ENCODE measurements at regions not wholly inside any gene's neighbourhood (a gene's known extent, or its start where the extent isn't known, plus 50 kb on each side); places are given as distances from the start of the nearest gene placed in this dataset.

- Histone ChIP-seq H2AK9ac (replicated peaks; ENCODE audit: low read depth, low read length, poor library complexity) (no peak overlapping the region), H3K4ac (ENCODE audit: low read depth, low read length) (no peak overlapping the region), H3K18ac (ENCODE audit: low read depth, low read length) (no peak overlapping the region), H3K79me1 (ENCODE audit: low read depth in 1 of 2, low read length in 2 of 2) (no peaks in the 10 kb centered on the region), H2BK20ac (ENCODE audit: low read depth, low read length) (no peak overlapping the region), H3K4me3 (ENCODE audit: insufficient read depth, low read depth, low read length) (no peak overlapping the region), H4K91ac (ENCODE audit: insufficient read depth, low read depth, low read length) (no peak overlapping the region), H2BK5ac (ENCODE audit: low read depth, low read length, poor library complexity, severe bottlenecking) (no peak overlapping the region), H3K4me2 (ENCODE audit: low read depth, low read length) (no peak overlapping the region), H3K36me3 (ENCODE audit: control insufficient read depth, insufficient read depth, low read length) (no peaks in the 10 kb centered on the region), H3K4me1 (ENCODE audit: control insufficient read depth, insufficient read depth, low read length) (no peaks in the 10 kb centered on the region), H3K56ac (ENCODE audit: extremely low read depth, insufficient read depth, low read length) (no peak overlapping the region), H2BK15ac (ENCODE audit: low read depth, low read length) (no peak overlapping the region), H3K27me3 (ENCODE audit: control insufficient read depth, insufficient read depth, low read length) (no peaks in the 10 kb centered on the region), H2AFZ (replicated peaks; ENCODE audit: low read length, poor library complexity) (no peak overlapping the region), H3K27ac (ENCODE audit: insufficient read depth, low read length) (no peak overlapping the region), H4K5ac (ENCODE audit: low read depth, low read length) (no peak overlapping the region), H3K9me1 (ENCODE audit: insufficient read depth, low read length) (no peaks in the 10 kb centered on the region), H3K9ac (ENCODE audit: low read depth, low read length) (no peak overlapping the region), H3K23ac (ENCODE audit: low read depth, low read length) (no peak overlapping the region), H3K14ac (replicated peaks; ENCODE audit: low read depth, low read length) (no peak overlapping the region), H2AK5ac (ENCODE audit: low read depth, low read length) (no peak overlapping the region), H4K20me1 (ENCODE audit: insufficient read depth, low read length) (no peaks in the 10 kb centered on the region), H2BK120ac (ENCODE audit: low read depth, low read length) (no peak overlapping the region), H4K8ac (ENCODE audit: low read depth in 2 of 2, low read length in 2 of 2) (no peak overlapping the region), H3K9me3 (ENCODE audit: control insufficient read depth, insufficient read depth, low read length) (peaks cover 2% of the 10 kb centered on the region; the same call in 1 of the 2 replicates)
- in situ Hi-C loops (cut with MboI; ENCODE audit: low sequenced_read_pairs) (no loop called here), intact Hi-C loops (cut with micrococcal nuclease) (no loop called here), dilution Hi-C loops (cut with HindIII; ENCODE audit: low sequenced_read_pairs, unreplicated experiment) (no loop called here)
- no peak for ATAC-seq (ENCODE audit: low read depth)
- CTCF ChIA-PET = no interaction called here
- 8% methylated on average over 2 of the region's 5 CpGs; no CpG with 5 or more reads in 1 of the 2 experiments for WGBS, 2 experiments (ENCODE audit: extremely low coverage in 2 of 2, insufficient read length in 1 of 2)
- POLR2A ChIA-PET (ENCODE audit: unreplicated experiment) = no interaction called here
- TF ChIP-seq CEBPB (IDR thresholded peaks at IDR 0.05; ENCODE audit: low read depth, low read length) = no peak
- TF ChIP-seq MXI1 (IDR thresholded peaks at IDR 0.05; ENCODE audit: borderline replicate concordance, low read depth, low read length) = no peak
- TF ChIP-seq RCOR1 (IDR thresholded peaks at IDR 0.05; ENCODE audit: insufficient replicate concordance, low read length) = no peak
- TF ChIP-seq CHD1 (IDR thresholded peaks at IDR 0.05; ENCODE audit: low read depth, low read length) = no peak
- TF ChIP-seq USF2 (IDR thresholded peaks at IDR 0.05; ENCODE audit: low read depth, low read length) = no peak
- no peak for TF ChIP-seq NFE2L2 (IDR thresholded peaks at IDR 0.05; ENCODE audit: low read depth, low read length)
- no peak for TF ChIP-seq RAD21 (IDR thresholded peaks at IDR 0.05; ENCODE audit: low read length)
- no peak for TF ChIP-seq FOS (IDR thresholded peaks at IDR 0.05; ENCODE audit: low read depth, low read length)
- no peak for TF ChIP-seq POLR2A (IDR thresholded peaks at IDR 0.05; ENCODE audit: low read depth, low read length)
- no peak for TF ChIP-seq ELK1 (IDR thresholded peaks at IDR 0.05; ENCODE audit: borderline replicate concordance, low read depth, low read length)
- no peak for TF ChIP-seq RFX5 (IDR thresholded peaks at IDR 0.05; ENCODE audit: low read depth, low read length)
- TF ChIP-seq CTCF (conservative IDR thresholded peaks at IDR 0.05; ENCODE audit: low read depth, low read length) = no peak
- TF ChIP-seq BHLHE40 (IDR thresholded peaks at IDR 0.05; ENCODE audit: low read depth, low read length) = no peak
- TF ChIP-seq SMC3 (IDR thresholded peaks at IDR 0.05; ENCODE audit: low read depth, low read length) = no peak
- no peak for TF ChIP-seq MAFK (IDR thresholded peaks at IDR 0.05; ENCODE audit: low read depth, low read length)
- no peak for TF ChIP-seq MAZ (IDR thresholded peaks at IDR 0.05; ENCODE audit: borderline replicate concordance, low read depth, low read length)
- no peak for DNase-seq
- BruUV-seq (replicated peaks) = no TSS peak
Observed at GRCh38 chr7:21276471-21277035, 151.3 kb upstream of the SP4 start.
